ENCODE measurements at regions not wholly inside any gene's neighbourhood (a gene's known extent, or its start where the extent isn't known, plus 50 kb on each side); places are given as distances from the start of the nearest gene placed in this dataset.
"Not testable (repeated sequence)": the region's sequence is repeated elsewhere in the genome, so short reads cannot be mapped to it uniquely, and the experiment has no call there.

GRCh38 chr18:10607332-10608248, 81.8 kb downstream of the NAPG start:
- not testable (repeated sequence) for TF ChIP-seq CTCF, POLR2A (IDR thresholded peaks at IDR 0.05)

Measured in sigmoid colon (tissue), 3 donors.